Mesendoderm (in vitro differentiated cells): ENCODE measurements at regions not wholly inside any gene's neighbourhood (a gene's known extent, or its start where the extent isn't known, plus 50 kb on each side); places are given as distances from the start of the nearest gene placed in this dataset.

Experiments used
- DNase-seq: peaks from one replicate; pipeline ENCODE4 v3.0.0; 2013
- H2AK5ac ChIP-seq: 2 replicates; pipeline ENCODE4 v1.6.1; 2013; ENCODE audit warnings: low read length, inconsistent platforms
- H2BK120ac ChIP-seq: 2 replicates; pipeline ENCODE4 v1.6.1; 2013; ENCODE audit warnings: low read depth, mild to moderate bottlenecking, low read length, moderate library complexity, mixed read lengths
- H2BK15ac ChIP-seq: replicated peaks from 2 replicates; pipeline ENCODE4 v1.6.1; 2013; ENCODE audit warnings: low read depth, mild to moderate bottlenecking, moderate library complexity
- H2BK5ac ChIP-seq: 2 replicates; pipeline ENCODE4 v1.6.1; 2013; ENCODE audit warnings: low read length, inconsistent platforms
- H3K18ac ChIP-seq: 2 replicates; pipeline ENCODE4 v1.6.1; 2013; ENCODE audit warnings: mild to moderate bottlenecking, low read length, mixed read lengths
- H3K23ac ChIP-seq: one replicate; pipeline ENCODE4 v1.6.1; 2013; ENCODE audit warnings: low read length
- H3K27ac ChIP-seq: 2 replicates; pipeline ENCODE4 v1.5.1; 2013; ENCODE audit warnings: low read depth, mild to moderate bottlenecking, inconsistent platforms, low read length, moderate library complexity
- H3K27me3 ChIP-seq: 2 replicates; pipeline ENCODE4 v1.6.1; 2013; ENCODE audit warnings: low read length, control low read depth, mild to moderate bottlenecking, inconsistent platforms; ENCODE audit not compliant: insufficient read depth, poor library complexity
- H3K36me3 ChIP-seq: 2 replicates; pipeline ENCODE4 v1.6.1; 2013; ENCODE audit warnings: low read length, inconsistent platforms; ENCODE audit not compliant: control insufficient read depth, insufficient read depth
- H3K4ac ChIP-seq: one replicate; pipeline ENCODE4 v1.6.1; 2013; ENCODE audit warnings: low read depth, mild to moderate bottlenecking, low read length, moderate library complexity
- H3K4me1 ChIP-seq: 2 replicates; pipeline ENCODE4 v1.6.1; 2013; ENCODE audit warnings: low read depth, low read length, inconsistent platforms; ENCODE audit not compliant: control insufficient read depth
- H3K4me2 ChIP-seq: 2 replicates; pipeline ENCODE4 v1.6.1; 2013; ENCODE audit warnings: low read length
- H3K4me3 ChIP-seq: 2 replicates; pipeline ENCODE4 v1.5.1; 2013; ENCODE audit warnings: mild to moderate bottlenecking, low read length
- H3K56ac ChIP-seq: one replicate; pipeline ENCODE4 v1.6.1; 2013; ENCODE audit warnings: low read length
- H3K79me1 ChIP-seq: 2 replicates; pipeline ENCODE4 v1.6.1; 2013; ENCODE audit warnings: low read length, inconsistent platforms
- H3K79me2 ChIP-seq: 2 replicates; pipeline ENCODE4 v1.6.1; 2013; ENCODE audit warnings: mild to moderate bottlenecking, low read length; ENCODE audit not compliant: control insufficient read depth, insufficient read depth
- H3K9ac ChIP-seq: 2 replicates; pipeline ENCODE4 v1.6.1; 2013; ENCODE audit warnings: low read length, inconsistent platforms
- H4K5ac ChIP-seq: one replicate; pipeline ENCODE4 v1.6.1; 2013; ENCODE audit warnings: low read length
- H4K8ac ChIP-seq: one replicate; pipeline ENCODE4 v1.6.1; 2013; ENCODE audit warnings: low read depth, mild to moderate bottlenecking, control low read depth, low read length, moderate library complexity
- WGBS: extraction: QIAGEN DNeasy Blood & Tissue Kit; methylation state at CpG from one replicate; pipeline ENCODE4 v1.1.7; 2013; ENCODE audit warnings: low lambda C conversion rate, missing lambda C conversion rate; ENCODE audit not compliant: insufficient coverage; ENCODE audit errors: extremely low coverage; 5-methylcytosine and 5-hydroxymethylcytosine counted together

DNA sequence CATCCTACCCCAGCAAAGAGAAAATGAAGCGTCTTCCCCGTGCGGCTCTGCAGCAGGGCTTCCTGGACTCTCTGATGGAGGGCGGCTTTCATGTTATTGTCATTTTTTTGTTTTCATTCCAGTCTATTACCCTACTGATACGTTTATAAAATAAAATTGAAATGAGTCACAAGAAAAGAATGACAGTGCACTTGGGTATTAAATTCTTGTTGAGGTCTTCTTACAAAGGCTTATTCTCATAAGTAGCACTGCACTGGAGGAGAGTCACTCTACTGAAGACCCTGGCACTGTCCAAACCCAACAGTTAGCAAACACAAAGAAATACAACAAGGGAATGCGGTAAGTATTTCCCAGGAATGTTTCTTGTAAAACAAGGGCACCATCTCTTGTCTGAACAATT is 379.3 kb downstream of the MAFB start:
- Histone ChIP-seq H3K4me1 (peaks cover 4% of the 10 kb centered on the region), H3K18ac (no peak overlapping the region), H3K27ac (no peak overlapping the region), H4K8ac (no peak overlapping the region), H3K9ac (no peak overlapping the region), H3K56ac (no peak overlapping the region), H3K4me3 (no peak overlapping the region), H2BK15ac (no peak overlapping the region), H3K36me3 (no peaks in the 10 kb centered on the region), H3K23ac (no peak overlapping the region), H3K4ac (no peak overlapping the region), H3K79me2 (no peaks in the 10 kb centered on the region), H3K27me3 (no peaks in the 10 kb centered on the region), H2BK120ac (no peak overlapping the region), H2BK5ac (no peak overlapping the region), H2AK5ac (no peak overlapping the region), H4K5ac (no peak overlapping the region), H3K79me1 (no peaks in the 10 kb centered on the region), H3K4me2 (no peak overlapping the region)
- DNase-seq = no peak
- WGBS = no CpG with 5 or more reads among the region's 6 CpGs

DNA sequence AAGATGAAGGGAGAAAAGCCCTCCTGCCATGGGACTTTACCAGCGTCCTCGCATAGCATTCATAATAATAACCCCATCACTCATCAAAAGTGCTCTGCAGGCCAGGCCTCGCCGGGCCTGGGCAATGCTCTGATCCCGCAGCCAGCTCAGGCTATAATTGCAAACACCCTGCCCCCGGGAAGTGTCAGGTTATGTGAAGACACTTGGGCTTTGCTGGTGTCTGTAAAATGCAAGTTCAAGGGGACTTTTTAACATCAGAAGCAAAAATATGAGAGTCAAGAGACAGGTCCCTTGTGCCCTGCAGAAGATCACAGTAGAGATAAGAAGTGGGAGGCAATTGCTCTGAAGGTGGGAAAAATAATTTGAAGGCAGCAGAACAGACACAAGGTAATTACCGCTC is 381.0 kb downstream of the MAFB start:
- no peak overlapping the region for H3K27ac ChIP-seq
- H3K79me2 ChIP-seq = no peaks in the 10 kb centered on the region
- no peak overlapping the region for H3K9ac ChIP-seq
- H2BK5ac ChIP-seq = no peak overlapping the region
- H2BK120ac ChIP-seq = no peak overlapping the region
- no peaks in the 10 kb centered on the region for H3K36me3 ChIP-seq
- H4K5ac ChIP-seq = no peak overlapping the region
- no peak overlapping the region for H3K4ac ChIP-seq
- no peak overlapping the region for H2AK5ac ChIP-seq
- DNase-seq = no peak
- peaks cover 10% of the 10 kb centered on the region for H3K4me1 ChIP-seq
- WGBS = no CpG with 5 or more reads among the region's 7 CpGs
- no peaks in the 10 kb centered on the region for H3K79me1 ChIP-seq
- H2BK15ac ChIP-seq = no peak overlapping the region
- no peak overlapping the region for H3K4me3 ChIP-seq
- H3K18ac ChIP-seq = no peak overlapping the region
- H3K4me2 ChIP-seq = no peak overlapping the region
- H3K27me3 ChIP-seq = no peaks in the 10 kb centered on the region
- no peak overlapping the region for H4K8ac ChIP-seq
- H3K56ac ChIP-seq = no peak overlapping the region
- H3K23ac ChIP-seq = no peak overlapping the region

DNA sequence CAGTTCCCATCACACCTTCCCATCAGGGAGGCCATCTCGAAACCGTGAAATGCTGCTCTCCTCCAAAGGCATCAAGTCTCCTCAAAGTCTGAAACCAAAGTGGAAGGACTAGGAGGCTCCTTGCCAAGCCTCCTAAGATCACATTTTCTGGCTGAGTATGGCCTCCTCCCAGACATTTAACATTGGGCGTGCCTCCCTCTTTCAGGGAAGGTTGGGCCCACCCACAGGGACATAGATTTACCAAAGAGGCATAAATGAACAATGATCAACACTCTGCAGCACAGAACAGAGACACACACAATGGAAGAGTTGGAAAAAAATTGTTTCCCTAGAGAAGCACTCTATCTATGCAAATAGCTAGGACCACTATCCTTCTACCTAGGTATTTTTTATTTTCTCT is 381.8 kb downstream of the MAFB start:
- H4K8ac ChIP-seq = no peak overlapping the region

GRCh38 chr20:40305303-40305702 is 383.7 kb downstream of the MAFB start:
- Histone ChIP-seq H4K8ac (no peak overlapping the region), H3K56ac (peak overlapping the region; percentile 46), H3K36me3 (no peaks in the 10 kb centered on the region), H3K79me2 (no peaks in the 10 kb centered on the region), H3K4me3 (no peak overlapping the region), H3K27me3 (no peaks in the 10 kb centered on the region), H3K23ac (no peak overlapping the region), H3K4me2 (no peak overlapping the region), H2BK120ac (peak overlapping the region; percentile 50), H3K4ac (no peak overlapping the region), H3K4me1 (peaks cover 10% of the 10 kb centered on the region), H2BK15ac (no peak overlapping the region), H2AK5ac (peak overlapping the region; percentile 74), H3K9ac (no peak overlapping the region), H3K27ac (no peak overlapping the region), H4K5ac (no peak overlapping the region), H3K79me1 (no peaks in the 10 kb centered on the region), H2BK5ac (peak overlapping the region; percentile 21), H3K18ac (peak overlapping the region; percentile 39)
- DNase-seq = no peak
- no CpG with 5 or more reads among the region's 2 CpGs for WGBS

More for the DNA sequence above, 381.8 kb downstream of the MAFB start:
- Histone ChIP-seq H3K4me1 (peaks cover 10% of the 10 kb centered on the region), H2BK5ac (no peak overlapping the region), H3K27me3 (no peaks in the 10 kb centered on the region), H3K4ac (no peak overlapping the region), H2AK5ac (no peak overlapping the region), H3K18ac (no peak overlapping the region), H2BK15ac (no peak overlapping the region), H3K4me3 (no peak overlapping the region), H3K9ac (no peak overlapping the region), H3K36me3 (no peaks in the 10 kb centered on the region), H3K79me1 (no peaks in the 10 kb centered on the region), H4K5ac (no peak overlapping the region), H3K23ac (no peak overlapping the region), H2BK120ac (no peak overlapping the region), H3K4me2 (no peak overlapping the region), H3K27ac (no peak overlapping the region), H3K79me2 (no peaks in the 10 kb centered on the region), H3K56ac (no peak overlapping the region)
- WGBS = no CpG with 5 or more reads among the region's 3 CpGs
- no peak for DNase-seq

DNA sequence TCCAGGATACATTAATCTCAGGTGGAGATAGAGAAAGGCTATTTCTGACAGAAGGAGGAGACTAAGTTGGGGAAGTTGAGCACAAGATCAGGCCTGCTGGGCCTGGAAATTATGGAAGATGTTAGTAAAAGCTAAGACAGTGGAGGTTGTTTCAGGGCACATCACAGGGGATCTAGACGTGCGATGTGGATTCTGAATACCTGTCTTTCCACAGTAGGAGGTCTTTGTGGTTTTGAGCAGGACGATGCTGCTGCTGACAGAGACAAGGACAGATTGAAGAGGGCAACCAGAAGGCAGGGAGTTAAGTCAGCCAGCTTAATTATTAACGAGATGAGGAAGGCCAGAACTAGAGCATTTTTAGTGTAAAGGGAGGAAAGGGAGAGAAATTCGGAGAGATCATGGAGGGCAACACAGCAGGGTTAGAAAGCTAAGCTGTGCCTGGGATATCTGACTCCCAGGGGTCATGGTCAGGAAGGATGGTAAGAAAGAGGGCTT is 384.9 kb downstream of the MAFB start:
- Histone ChIP-seq H3K4me1 (peaks cover 10% of the 10 kb centered on the region), H2BK120ac (no peak overlapping the region), H3K79me1 (no peaks in the 10 kb centered on the region), H3K4me2 (no peak overlapping the region), H2BK5ac (no peak overlapping the region), H3K23ac (no peak overlapping the region), H2BK15ac (no peak overlapping the region), H2AK5ac (no peak overlapping the region), H4K5ac (no peak overlapping the region), H3K4ac (no peak overlapping the region), H3K9ac (no peak overlapping the region), H3K27me3 (no peaks in the 10 kb centered on the region), H3K18ac (no peak overlapping the region), H3K27ac (peak overlapping the region; percentile 43), H3K79me2 (no peaks in the 10 kb centered on the region), H3K4me3 (no peak overlapping the region), H3K56ac (peak overlapping the region; percentile 39), H3K36me3 (no peaks in the 10 kb centered on the region), H4K8ac (no peak overlapping the region)
- no CpG with 5 or more reads among the region's 5 CpGs for WGBS
- DNase-seq = peak; percentile 95

DNA sequence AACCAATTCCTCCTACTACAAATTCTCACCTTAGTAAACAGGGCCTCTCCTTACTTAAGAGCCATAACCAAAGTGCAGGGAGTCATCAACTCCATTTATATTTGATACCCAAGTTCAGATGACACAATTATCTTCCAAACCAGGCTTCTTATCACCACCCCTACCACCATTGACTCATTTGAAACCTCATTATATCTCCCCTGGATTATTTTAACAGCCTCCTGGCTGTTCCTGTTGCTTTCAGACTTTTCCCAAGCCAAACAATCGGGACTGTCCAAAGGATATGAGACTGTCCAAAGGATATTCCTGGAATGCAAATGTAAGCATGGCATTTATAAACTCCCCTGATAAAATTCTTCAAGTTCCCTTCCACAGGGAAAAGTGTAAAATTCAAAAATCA is 394.3 kb downstream of the MAFB start:
- H3K23ac ChIP-seq = no peak overlapping the region
- H3K4me2 ChIP-seq = no peak overlapping the region
- H3K4me3 ChIP-seq = no peak overlapping the region
- no peaks in the 10 kb centered on the region for H3K36me3 ChIP-seq
- no peaks in the 10 kb centered on the region for H3K4me1 ChIP-seq
- DNase-seq = no peak
- H3K27me3 ChIP-seq = no peaks in the 10 kb centered on the region
- no peak overlapping the region for H2BK5ac ChIP-seq
- no peaks in the 10 kb centered on the region for H3K79me2 ChIP-seq
- H3K18ac ChIP-seq = peak overlapping the region; percentile 22
- H3K4ac ChIP-seq = no peak overlapping the region
- no peak overlapping the region for H2AK5ac ChIP-seq
- H4K8ac ChIP-seq = no peak overlapping the region
- H2BK120ac ChIP-seq = no peak overlapping the region
- H3K79me1 ChIP-seq = no peaks in the 10 kb centered on the region
- no peak overlapping the region for H3K9ac ChIP-seq
- no peak overlapping the region for H3K27ac ChIP-seq
- H4K5ac ChIP-seq = no peak overlapping the region
- H2BK15ac ChIP-seq = no peak overlapping the region
- H3K56ac ChIP-seq = no peak overlapping the region
- no CpG with 5 or more reads among the region's 1 CpG for WGBS
